Gastrocnemius medialis (tissue), 4 donors: ENCODE measurements at regions not wholly inside any gene's neighbourhood (a gene's known extent, or its start where the extent isn't known, plus 50 kb on each side); places are given as distances from the start of the nearest gene placed in this dataset.

Source experiments
- ATAC-seq, 2 donors: fragments of 150-250 bp; one replicate each; pipeline ENCODE4 v1.9.1; 2016
- DNase-seq, 2 donors: peaks; one replicate each; pipeline ENCODE4 v3.0.0-alpha.2; 2019
- H3K27ac ChIP-seq, 4 donors: fragments of 200-600 bp; sonication (generic); 1 replicate in 1 of 4; 2 replicates in 3 of 4; pipeline ENCODE4 v1.5.1; 2016 to 2018; ENCODE audit warnings: mild to moderate bottlenecking in 2 of 4, moderate library complexity in 1 of 4
- H3K27me3 ChIP-seq, 3 donors: fragments of 200-600 bp; sonication (generic) in 2 of 3; 1 replicate in 1 of 3; 2 replicates in 2 of 3; pipeline versions ENCODE4 v1.5.1 to v1.6.0; 2016 to 2019; ENCODE audit warnings: mild to moderate bottlenecking in 1 of 3, moderate library complexity in 1 of 3
- H3K36me3 ChIP-seq, 2 donors: fragments of 200-600 bp; sonication (generic) in 1 of 2; one replicate each; pipeline ENCODE4 v1.5.1; 2017 to 2018
- H3K4me1 ChIP-seq, 2 donors: fragments of 200-600 bp; sonication (generic) in 1 of 2; one replicate each; pipeline ENCODE4 v1.5.1; 2016 to 2017; ENCODE audit warnings: mild to moderate bottlenecking in 2 of 2
- H3K4me3 ChIP-seq, 4 donors: fragments of 200-600 bp; sonication (generic) in 3 of 4; 1 replicate in 1 of 4; 2 replicates in 3 of 4; pipeline ENCODE4 v1.5.1; 2016 to 2019; ENCODE audit warnings: mild to moderate bottlenecking in 2 of 4
- H3K9me3 ChIP-seq, 3 donors: fragments of 200-600 bp; sonication (generic) in 2 of 3; 1 replicate in 1 of 3; 2 replicates in 2 of 3; pipeline ENCODE4 v1.5.1; 2016 to 2019
- POLR2A ChIP-seq, 2 donors: fragments of 450-650 bp; IDR thresholded peaks; one replicate each; pipeline ENCODE4 v1.6.1; 2017; ENCODE audit warnings: antibody characterized with exemption in 2 of 2, mild to moderate bottlenecking in 2 of 2, moderate library complexity in 2 of 2
- in situ Hi-C, 4 donors: fragments of 200-750 bp; cut with MboI; loops; one replicate each; pipeline versions ENCODE4 v1.15.0 to v1.8.0; 2017; ENCODE audit warnings: low sequenced_read_pairs in 4 of 4
- intact Hi-C: fragments of 100-400 bp; cut with DNase I; formaldehyde crosslinking; loops from one replicate; pipeline ENCODE4 v1.15.1; 2023; ENCODE audit warnings: low total_unique reads
- TF ChIP-seq, protein P1 (sequence below), 5 experiments: fragments of 450-650 bp in 3 of 5; fragments of 200-600 bp in 2 of 5; sonication (generic) in 2 of 5; IDR thresholded peaks in 4 of 5; conservative IDR thresholded peaks in 1 of 5; 1 replicate in 4 of 5; 2 replicates in 1 of 5; pipeline ENCODE4 v1.5.1; 2016 to 2019; ENCODE audit warnings: antibody characterized with exemption in 5 of 5, mild to moderate bottlenecking in 3 of 5, moderate library complexity in 3 of 5

DNA sequence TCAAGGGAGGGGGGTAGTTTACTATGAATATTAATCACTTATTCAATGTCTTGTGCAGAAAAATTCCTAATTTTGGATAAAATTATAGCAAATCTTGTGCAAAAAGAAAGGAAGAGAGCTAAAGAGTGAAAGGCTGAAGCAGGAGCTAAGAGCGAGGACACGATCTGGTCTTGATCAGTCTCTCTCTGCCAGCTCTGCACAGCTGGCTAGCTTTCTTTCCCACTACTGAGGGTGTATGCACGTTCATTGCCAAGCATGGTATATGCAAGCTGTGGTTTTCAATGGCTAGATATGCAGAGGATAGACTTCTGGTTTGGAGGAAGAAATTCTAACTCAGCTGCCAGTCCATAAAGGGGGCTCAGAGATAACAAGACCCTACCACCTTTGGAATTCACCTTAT, 297.3 kb downstream of the CYRIA start:
- Histone ChIP-seq H3K27me3 (no peaks in the 10 kb centered on the region), H3K27ac (no peak overlapping the region), H3K36me3 (no peaks in the 10 kb centered on the region), H3K4me1 (no peaks in the 10 kb centered on the region), H3K9me3 (no peaks in the 10 kb centered on the region), H3K4me3 (no peak overlapping the region)
- in situ Hi-C loops (no loop called here), intact Hi-C loops (no loop called here)
- ATAC-seq: no peak
- no peak for TF ChIP-seq POLR2A (IDR thresholded peaks at IDR 0.05)
- TF ChIP-seq, protein P1, sequence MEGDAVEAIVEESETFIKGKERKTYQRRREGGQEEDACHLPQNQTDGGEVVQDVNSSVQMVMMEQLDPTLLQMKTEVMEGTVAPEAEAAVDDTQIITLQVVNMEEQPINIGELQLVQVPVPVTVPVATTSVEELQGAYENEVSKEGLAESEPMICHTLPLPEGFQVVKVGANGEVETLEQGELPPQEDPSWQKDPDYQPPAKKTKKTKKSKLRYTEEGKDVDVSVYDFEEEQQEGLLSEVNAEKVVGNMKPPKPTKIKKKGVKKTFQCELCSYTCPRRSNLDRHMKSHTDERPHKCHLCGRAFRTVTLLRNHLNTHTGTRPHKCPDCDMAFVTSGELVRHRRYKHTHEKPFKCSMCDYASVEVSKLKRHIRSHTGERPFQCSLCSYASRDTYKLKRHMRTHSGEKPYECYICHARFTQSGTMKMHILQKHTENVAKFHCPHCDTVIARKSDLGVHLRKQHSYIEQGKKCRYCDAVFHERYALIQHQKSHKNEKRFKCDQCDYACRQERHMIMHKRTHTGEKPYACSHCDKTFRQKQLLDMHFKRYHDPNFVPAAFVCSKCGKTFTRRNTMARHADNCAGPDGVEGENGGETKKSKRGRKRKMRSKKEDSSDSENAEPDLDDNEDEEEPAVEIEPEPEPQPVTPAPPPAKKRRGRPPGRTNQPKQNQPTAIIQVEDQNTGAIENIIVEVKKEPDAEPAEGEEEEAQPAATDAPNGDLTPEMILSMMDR (IDR thresholded peaks at IDR 0.05 in 4 of 5, conservative IDR thresholded peaks at IDR 0.05 in 1 of 5): no peak
- DNase-seq: no peak

DNA sequence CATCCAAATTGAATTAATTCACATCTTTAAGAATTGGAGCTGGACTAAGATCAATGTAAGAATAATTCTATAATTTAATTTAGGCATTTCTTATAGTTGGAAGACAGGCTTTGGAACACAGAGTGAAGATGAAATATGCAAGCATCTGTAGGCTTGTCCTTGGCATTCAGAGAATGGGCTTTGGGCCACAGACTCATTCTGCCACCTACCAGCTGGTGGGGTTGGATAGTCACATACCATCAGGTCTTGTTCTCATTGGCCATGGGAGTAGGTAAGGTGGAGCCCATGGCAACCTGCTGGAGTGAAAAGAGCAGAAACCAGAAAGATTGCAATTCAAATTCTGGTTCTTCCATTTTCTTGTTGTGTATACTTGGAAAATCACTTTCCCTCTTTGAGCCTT, 300.3 kb downstream of the CYRIA start:
- in situ Hi-C loops: no loop called here
- intact Hi-C loops: no loop called here
- H3K9me3 ChIP-seq: no peaks in the 10 kb centered on the region

DNA sequence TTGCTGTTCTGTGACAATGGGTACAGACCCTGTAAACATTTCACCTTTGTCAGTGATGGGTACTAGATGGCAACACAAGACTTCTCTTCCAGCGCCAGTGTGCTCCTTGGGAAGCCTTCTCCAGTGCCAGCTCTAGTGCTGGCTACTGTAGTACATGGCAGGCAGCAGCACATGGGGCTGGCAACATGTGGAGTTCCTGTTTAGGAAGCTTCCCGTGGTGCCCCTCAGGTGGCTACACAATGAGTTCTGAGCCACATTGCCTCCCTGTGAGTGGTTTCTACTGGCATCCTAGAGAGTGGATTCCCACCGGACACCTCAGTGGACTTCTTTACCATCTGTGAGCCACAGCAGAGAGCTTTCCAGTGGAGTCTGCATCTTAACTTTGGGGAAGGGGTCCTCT, 302.1 kb downstream of the CYRIA start:
- no peak overlapping the region for H3K4me3 ChIP-seq
- no peaks in the 10 kb centered on the region for H3K9me3 ChIP-seq
- no peaks in the 10 kb centered on the region for H3K4me1 ChIP-seq
- intact Hi-C loops: no loop called here
- no peak overlapping the region for H3K27ac ChIP-seq
- ATAC-seq (no peak), DNase-seq (no peak)
- H3K36me3 ChIP-seq: no peaks in the 10 kb centered on the region
- H3K27me3 ChIP-seq: no peaks in the 10 kb centered on the region
- TF ChIP-seq, protein P1 (IDR thresholded peaks at IDR 0.05 in 4 of 5, conservative IDR thresholded peaks at IDR 0.05 in 1 of 5): no peak
- no peak for TF ChIP-seq POLR2A (IDR thresholded peaks at IDR 0.05)
- in situ Hi-C loops: no loop called here

More for the DNA sequence above, 300.3 kb downstream of the CYRIA start:
- no peak overlapping the region for H3K4me3 ChIP-seq
- no peak for TF ChIP-seq POLR2A (IDR thresholded peaks at IDR 0.05)
- TF ChIP-seq, protein P1 (IDR thresholded peaks at IDR 0.05 in 4 of 5, conservative IDR thresholded peaks at IDR 0.05 in 1 of 5): no peak
- no peak for ATAC-seq
- no peak for DNase-seq
- H3K36me3 ChIP-seq: no peaks in the 10 kb centered on the region
- no peaks in the 10 kb centered on the region for H3K27me3 ChIP-seq
- no peak overlapping the region for H3K27ac ChIP-seq
- no peaks in the 10 kb centered on the region for H3K4me1 ChIP-seq

DNA sequence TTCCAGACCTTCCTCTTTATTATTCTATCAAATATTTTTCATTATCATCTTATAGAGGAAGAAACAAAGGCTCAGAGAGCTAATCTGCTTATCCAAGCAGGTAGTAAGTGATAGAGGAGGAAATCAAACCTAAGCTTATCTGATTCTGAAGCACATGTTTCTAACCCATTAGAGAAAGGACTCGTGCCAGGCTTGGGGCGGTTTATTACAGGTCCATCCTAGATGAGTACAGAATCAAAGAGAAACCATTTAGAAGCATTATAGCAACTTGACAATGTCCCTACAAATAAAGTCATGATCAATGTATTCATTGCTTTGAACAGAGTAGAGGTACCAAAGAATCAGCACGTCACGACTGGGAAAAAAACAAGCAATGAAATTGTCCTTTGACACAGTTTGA, 303.0 kb downstream of the CYRIA start:
- Histone ChIP-seq H3K4me1 (no peaks in the 10 kb centered on the region), H3K9me3 (no peaks in the 10 kb centered on the region), H3K27ac (no peak overlapping the region), H3K4me3 (no peak overlapping the region), H3K27me3 (no peaks in the 10 kb centered on the region), H3K36me3 (no peaks in the 10 kb centered on the region)
- DNase-seq (no peak), ATAC-seq (no peak)
- no peak for TF ChIP-seq POLR2A (IDR thresholded peaks at IDR 0.05)
- TF ChIP-seq, protein P1 (IDR thresholded peaks at IDR 0.05 in 4 of 5, conservative IDR thresholded peaks at IDR 0.05 in 1 of 5): no peak
- in situ Hi-C loops (no loop called here), intact Hi-C loops (no loop called here)

DNA sequence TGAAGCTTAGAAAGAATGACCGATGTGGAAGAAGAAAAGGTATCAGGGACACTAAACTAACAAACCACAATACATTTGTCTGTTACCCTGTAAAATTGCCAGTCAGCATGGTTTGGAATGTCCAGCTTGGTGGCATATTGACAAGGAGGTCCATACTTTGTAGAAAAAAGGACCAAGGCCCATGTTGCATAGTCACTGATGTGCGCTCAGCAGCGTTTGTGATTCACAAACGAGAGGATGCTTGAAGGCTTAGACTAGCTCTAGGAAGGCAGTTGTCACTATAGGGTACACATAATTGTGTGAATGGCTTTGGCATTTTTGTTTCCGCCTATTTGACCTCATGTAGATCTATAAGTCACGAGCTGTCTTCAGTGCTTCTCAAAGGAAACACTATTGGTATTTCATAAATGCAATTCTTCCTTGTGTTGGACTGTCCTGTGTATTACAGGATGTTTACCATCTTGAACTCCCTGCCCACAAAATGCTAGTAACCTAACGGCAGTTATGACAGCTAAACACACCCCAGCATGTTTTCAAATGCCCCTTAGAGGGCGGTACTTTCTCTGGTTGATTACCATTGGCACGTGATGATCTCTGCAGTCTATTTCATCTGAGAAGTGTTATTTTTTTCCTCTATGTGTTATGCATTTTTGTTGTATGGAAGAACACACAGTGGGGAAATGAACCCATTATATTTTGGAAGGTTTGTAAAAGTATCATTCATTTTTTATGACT, 304.2 kb downstream of the CYRIA start:
- ATAC-seq (no peak), DNase-seq (no peak)
- no peak overlapping the region for H3K4me3 ChIP-seq
- TF ChIP-seq, protein P1 (IDR thresholded peaks at IDR 0.05 in 4 of 5, conservative IDR thresholded peaks at IDR 0.05 in 1 of 5): no peak
- TF ChIP-seq POLR2A (IDR thresholded peaks at IDR 0.05): no peak
- H3K4me1 ChIP-seq: no peaks in the 10 kb centered on the region
- in situ Hi-C loops: no loop called here
- H3K9me3 ChIP-seq: no peaks in the 10 kb centered on the region
- H3K36me3 ChIP-seq: no peaks in the 10 kb centered on the region
- intact Hi-C loops: no loop called here
- H3K27ac ChIP-seq: no peak overlapping the region
- no peaks in the 10 kb centered on the region for H3K27me3 ChIP-seq
